Inflammatory macrophage treated with lipopolysaccharide for 1 hour (primary cell): ENCODE measurements at regions not wholly inside any gene's neighbourhood (a gene's known extent, or its start where the extent isn't known, plus 50 kb on each side); places are given as distances from the start of the nearest gene placed in this dataset.
"Not testable (repeated sequence)": the region's sequence is repeated elsewhere in the genome, so short reads cannot be mapped to it uniquely, and the experiment has no call there.

ENCODE experiments used
- DNase-seq, 2 donors: peaks; one replicate each; pipeline ENCODE4 v3.0.0-alpha.2; 2020 to 2022

DNA sequence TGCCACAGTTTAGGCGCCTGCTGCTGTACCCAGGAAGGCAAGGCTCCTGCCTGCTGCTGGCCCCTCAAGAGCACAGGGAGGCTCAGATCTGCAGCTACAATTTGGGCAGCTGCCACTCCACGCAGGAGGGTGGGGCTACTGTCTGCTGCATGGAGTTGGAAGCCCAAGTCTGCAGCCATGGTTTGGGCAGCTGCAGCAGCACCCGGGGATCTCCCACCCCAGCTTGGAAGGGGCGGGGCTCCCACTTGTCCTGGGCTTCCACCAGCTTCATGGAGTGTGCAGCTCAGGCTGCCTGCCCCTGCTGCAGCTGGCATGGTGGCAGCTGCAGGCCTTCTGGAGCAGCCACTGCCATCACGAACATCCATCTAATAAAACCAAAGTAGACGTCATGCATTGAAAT is 512.9 kb downstream of the PYDC2 start:
- no peak for DNase-seq

- DNase-seq, result no peak
Measured at GRCh38 chr3:191975936-191976335, 515.0 kb downstream of the PYDC2 start.

GRCh38 chr3:191980443-191980842 is 519.5 kb downstream of the PYDC2 start:
- no peak for DNase-seq

- DNase-seq, result no peak
Measured at GRCh38 chr3:191982481-191982880, 521.5 kb downstream of the PYDC2 start.

DNA sequence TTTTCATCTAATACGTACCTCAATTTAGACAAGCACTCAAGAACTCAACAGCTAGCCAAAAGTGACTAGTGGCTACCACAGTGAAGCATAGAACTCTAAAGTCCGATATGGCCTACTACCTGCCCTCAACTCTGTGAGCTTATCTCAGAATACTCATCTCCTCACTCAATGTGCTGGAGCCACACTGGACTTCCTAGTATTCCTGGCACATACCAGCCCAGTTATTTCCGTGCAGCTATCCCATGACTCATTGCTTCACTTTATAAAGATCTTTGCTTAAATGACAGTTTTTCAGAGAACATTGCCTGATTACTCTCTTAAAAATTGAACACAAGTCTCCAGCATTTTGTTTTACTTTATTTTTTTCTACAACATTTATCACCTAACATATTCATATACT is 524.7 kb downstream of the PYDC2 start:
- no peak for DNase-seq

- DNase-seq, result no peak
Measured at GRCh38 chr3:191987831-191988350, 526.9 kb downstream of the PYDC2 start.

- not testable (repeated sequence) for DNase-seq
Measured at GRCh38 chr3:191993952-191994351, 533.0 kb downstream of the PYDC2 start.

- no peak for DNase-seq
Measured at GRCh38 chr3:191997093-191997492, 536.1 kb downstream of the PYDC2 start.

DNA sequence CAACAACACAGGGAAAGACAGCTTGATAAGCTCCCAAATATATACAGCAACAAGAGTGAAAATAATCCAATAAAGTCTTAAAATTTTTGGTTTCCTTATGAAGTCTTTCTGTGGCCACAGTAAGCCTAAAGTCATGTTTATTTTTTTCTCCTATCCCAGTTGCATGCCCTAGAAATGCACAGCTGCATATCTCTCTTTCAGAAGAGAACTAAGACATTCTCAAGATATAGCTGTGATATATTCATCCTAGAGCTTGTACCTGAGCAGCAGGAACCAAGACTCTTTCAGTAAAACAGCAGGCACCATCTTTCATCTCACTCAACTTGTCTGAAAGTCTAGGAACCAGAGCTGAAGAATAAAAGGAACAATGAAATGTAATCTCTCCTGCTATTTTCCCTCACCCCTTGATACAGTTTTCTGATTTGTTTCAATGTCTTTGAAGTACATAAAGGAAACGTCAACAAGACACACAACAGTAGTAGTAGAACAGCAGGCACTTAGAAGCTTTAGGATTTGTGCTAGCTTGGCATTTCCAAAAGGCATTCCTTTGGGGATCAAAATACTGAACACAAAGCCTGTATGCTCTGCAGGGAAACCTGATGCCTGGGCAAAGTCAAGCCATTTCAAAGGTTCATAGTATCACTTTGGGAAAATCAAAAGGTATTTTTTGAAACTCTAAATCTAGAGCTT is 536.8 kb downstream of the PYDC2 start:
- DNase-seq, result no peak

GRCh38 chr3:192001218-192001617 is 540.3 kb downstream of the PYDC2 start:
- no peak for DNase-seq

GRCh38 chr3:192005989-192006388 is 545.0 kb downstream of the PYDC2 start:
- no peak for DNase-seq

DNA sequence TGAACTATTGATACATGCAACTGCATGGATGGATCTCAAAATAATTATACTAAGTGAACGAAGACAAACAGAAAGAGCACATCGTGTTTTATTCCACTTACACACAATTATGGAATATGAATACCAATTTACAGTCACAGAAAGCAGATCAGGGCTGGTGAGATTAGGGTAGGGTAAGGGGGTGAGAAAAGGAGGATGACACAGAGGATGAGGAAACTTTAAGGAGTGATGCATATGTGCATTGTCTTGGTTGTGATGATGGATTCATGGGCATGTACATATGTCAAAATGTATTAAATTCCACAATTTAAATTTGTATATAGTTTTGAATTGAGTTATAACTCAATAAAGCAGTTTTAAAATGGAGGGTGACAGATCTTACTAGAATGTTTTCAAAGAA is 548.9 kb downstream of the PYDC2 start:
- DNase-seq, result no peak

GRCh38 chr3:192010490-192010889 is 549.5 kb downstream of the PYDC2 start:
- no peak for DNase-seq

- DNase-seq, result no peak
Measured at GRCh38 chr3:192011137-192011536, 550.2 kb downstream of the PYDC2 start.

DNA sequence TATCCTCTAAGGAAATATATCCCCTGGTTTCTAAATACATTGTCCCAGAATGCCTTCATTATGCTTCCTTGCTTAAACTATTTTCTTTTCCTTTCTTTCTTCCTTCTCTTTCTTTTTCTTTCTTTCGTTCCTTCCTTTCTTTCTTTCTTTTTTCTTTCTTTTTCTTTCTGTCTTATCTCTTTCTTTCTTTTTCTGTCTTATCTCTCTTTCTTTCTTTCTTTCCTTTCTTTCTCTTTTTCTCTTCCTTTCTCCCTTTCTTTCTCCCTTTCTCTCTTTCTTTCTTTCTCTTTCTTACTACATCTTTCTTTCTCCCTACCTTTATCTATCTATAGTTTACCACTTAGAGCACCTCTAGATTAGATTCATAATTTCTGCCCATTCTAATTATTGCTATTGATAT is 552.1 kb downstream of the PYDC2 start:
- DNase-seq, result no peak

- no peak for DNase-seq
Measured at GRCh38 chr3:192022412-192022811, 561.4 kb downstream of the PYDC2 start.

DNA sequence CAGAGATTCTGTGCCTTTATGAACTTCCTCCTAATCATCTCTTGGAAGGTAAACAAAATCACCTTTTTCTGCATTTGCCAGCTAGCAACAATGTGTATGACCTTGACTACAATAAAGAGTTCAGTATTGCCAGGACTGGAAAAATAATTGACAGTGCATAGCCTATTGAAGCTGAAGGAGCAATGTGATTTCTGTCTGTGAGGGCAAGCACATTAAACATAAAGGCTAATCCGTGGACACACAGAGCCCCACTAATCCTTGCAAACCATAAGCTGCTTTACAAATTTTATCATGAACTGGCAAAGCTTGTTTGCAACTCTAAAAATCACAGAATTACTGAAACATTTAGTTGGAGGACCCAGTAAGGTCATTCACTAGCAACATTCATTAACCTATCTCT is 563.8 kb downstream of the PYDC2 start:
- no peak for DNase-seq

- DNase-seq, result no peak
Measured at GRCh38 chr3:192026661-192027060, 565.7 kb downstream of the PYDC2 start.

GRCh38 chr3:192031941-192032340 is 571.0 kb downstream of the PYDC2 start:
- no peak for DNase-seq

DNA sequence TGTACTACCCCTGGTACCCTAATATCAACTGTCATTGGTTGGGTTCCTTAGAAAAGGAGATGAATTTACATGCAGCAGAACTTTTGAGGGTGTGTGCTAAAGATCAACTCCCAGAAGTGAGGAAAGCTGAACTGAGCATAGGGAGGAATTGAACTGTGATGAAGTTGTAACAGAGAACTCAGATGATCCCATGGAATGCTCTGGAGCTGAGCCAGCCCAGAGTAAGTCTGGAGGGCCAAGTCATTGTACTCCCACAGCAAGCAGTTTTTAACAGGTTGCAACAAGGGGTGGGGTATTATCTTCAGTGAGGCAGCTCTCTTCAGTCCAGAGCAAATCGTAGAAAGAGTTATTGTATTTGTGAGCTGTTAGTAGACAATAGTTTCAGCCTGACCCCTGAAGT is 572.3 kb downstream of the PYDC2 start:
- DNase-seq, result no peak

DNA sequence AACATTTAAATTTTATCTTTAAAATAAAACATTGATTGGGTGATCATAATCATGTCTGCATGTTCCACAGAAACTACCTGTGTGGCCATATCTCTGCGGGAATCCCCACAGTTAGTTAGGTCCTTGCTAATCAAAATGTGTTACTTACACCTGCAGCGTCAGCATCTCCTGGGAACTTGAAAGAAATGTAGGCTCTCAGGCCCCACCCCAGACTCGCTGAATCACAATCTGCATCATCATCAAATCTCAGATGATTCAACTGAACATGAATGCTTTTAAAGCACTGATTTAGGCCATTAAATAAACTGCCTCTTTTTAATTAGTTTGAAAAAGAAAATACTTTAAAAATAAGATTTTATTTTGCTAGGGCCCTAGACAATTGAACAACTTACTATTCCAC is 577.8 kb downstream of the PYDC2 start:
- no peak for DNase-seq

DNA sequence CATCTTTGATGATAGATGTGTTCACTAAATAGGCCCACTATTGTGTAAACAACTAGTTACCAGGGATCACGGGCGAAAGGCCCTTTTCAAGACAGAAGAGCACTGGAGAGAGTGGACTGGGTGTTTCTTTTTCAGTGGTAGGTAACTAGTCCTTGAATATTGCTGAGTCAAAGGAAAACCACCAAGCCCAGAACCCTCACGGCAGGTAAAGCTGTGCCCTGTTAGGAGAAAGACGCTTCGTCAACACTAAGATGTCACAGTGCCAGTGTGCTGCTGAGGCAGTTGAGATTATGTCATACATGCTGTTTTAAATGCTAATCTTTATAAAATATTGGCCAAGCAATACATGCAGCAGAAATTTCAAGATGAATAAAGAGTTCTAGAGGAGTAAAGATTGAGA is 578.6 kb downstream of the PYDC2 start:
- DNase-seq, result no peak

- DNase-seq, result no peak
Measured at GRCh38 chr3:192040282-192041043, 579.5 kb downstream of the PYDC2 start.

DNA sequence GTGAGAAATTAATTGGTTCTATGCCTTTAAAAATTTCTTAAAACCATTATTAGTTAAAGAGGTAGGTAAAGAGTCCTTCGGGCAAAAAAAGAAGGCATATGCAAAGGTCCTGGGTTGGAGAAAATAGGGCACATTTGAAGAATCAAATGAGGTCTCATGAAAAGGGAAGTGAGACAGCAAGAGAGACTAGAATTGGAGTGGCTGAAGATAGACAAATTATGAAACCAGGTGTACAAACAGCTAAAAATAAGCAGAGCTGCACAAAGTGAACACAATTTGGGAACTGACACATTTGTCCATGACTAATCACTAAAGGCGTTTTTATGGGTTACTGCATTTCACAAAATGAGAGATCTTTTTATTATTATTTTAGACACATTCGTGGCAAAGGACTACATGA is 581.2 kb downstream of the PYDC2 start:
- DNase-seq, result no peak
